ENCODE measurements at regions not wholly inside any gene's neighbourhood (a gene's known extent, or its start where the extent isn't known, plus 50 kb on each side); places are given as distances from the start of the nearest gene placed in this dataset.

- TF ChIP-seq CTCF (IDR thresholded peaks at IDR 0.05; ENCODE audit: low read depth, low read length) (no peak), POLR2A (IDR thresholded peaks at IDR 0.05; ENCODE audit: extremely low read depth, insufficient read length) (no peak), MAX (IDR thresholded peaks at IDR 0.05; ENCODE audit: low read depth, low read length) (no peak)
Measured at GRCh38 chr10:18737841-18738240, 78.6 kb downstream of the ARL5B start.

Data from NB4 (cell line).